ENCODE measurements at regions not wholly inside any gene's neighbourhood (a gene's known extent, or its start where the extent isn't known, plus 50 kb on each side); places are given as distances from the start of the nearest gene placed in this dataset.

DNA sequence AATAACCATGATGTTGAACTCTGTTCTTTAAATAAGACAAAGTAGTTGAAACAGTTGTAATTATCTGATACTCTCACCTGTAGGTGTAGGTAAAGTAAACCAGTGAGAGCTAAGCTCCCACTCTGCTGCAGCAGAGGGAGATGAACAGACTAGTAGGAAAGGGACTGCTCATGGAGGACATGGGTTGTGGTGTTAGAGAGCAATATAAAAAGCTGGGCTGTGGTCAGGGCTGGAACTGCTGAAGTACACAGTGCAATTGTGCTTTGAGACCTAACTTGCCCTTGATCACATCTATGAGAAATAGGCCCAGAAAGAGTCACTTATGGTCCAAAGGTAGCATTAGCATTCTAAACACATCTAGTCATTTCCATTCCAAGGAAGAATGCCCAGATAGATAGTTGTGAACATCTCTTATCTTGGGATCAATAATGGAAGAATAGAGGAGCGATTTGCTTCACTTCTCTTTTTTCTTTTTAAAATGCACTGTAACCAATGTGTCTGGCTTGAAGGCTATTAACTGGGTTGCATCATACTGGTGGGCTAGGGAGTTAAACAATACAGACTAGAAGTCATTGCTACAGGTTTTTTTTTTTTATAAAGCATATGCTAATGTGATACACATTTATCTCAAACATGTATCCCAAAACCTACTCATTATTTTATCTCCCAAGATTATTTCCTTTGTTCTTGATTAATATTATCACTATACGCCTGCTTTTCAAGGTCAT is 251.3 kb upstream of the CENPE start:
- no peak for TF ChIP-seq SMARCA4 (IDR thresholded peaks at IDR 0.05)
- TF ChIP-seq MAFG (tag; conservative IDR thresholded peaks at IDR 0.05) = no peak
- no peak for TF ChIP-seq SAP30 (IDR thresholded peaks at IDR 0.05; ENCODE audit: borderline replicate concordance, insufficient read depth, low read depth, low read length, poor library complexity, severe bottlenecking)
- no peak for TF ChIP-seq ESRRA (IDR thresholded peaks at IDR 0.05; ENCODE audit: borderline replicate concordance, low read depth)
- TF ChIP-seq RAD51 (IDR thresholded peaks at IDR 0.05; ENCODE audit: borderline replicate concordance, low read depth) = no peak
- no peak for TF ChIP-seq ZBTB7A (IDR thresholded peaks at IDR 0.05; ENCODE audit: borderline replicate concordance, control insufficient read depth, low read depth, low read length)
- no peak for TF ChIP-seq ERF (CRISPR knock-in tag; IDR thresholded peaks at IDR 0.05)
- no peak for TF ChIP-seq MYC (IDR thresholded peaks at IDR 0.05; ENCODE audit: low read depth, low read length)
- TF ChIP-seq MYC (CRISPR knock-in tag; IDR thresholded peaks at IDR 0.05; ENCODE audit: borderline replicate concordance, low read depth) = no peak
- TF ChIP-seq NFYB (IDR thresholded peaks at IDR 0.05; ENCODE audit: extremely low read depth, insufficient read length) = no peak
- TF ChIP-seq TCF7L2 (IDR thresholded peaks at IDR 0.05; ENCODE audit: low read depth, low read length) = no peak
- TF ChIP-seq, protein P1, sequence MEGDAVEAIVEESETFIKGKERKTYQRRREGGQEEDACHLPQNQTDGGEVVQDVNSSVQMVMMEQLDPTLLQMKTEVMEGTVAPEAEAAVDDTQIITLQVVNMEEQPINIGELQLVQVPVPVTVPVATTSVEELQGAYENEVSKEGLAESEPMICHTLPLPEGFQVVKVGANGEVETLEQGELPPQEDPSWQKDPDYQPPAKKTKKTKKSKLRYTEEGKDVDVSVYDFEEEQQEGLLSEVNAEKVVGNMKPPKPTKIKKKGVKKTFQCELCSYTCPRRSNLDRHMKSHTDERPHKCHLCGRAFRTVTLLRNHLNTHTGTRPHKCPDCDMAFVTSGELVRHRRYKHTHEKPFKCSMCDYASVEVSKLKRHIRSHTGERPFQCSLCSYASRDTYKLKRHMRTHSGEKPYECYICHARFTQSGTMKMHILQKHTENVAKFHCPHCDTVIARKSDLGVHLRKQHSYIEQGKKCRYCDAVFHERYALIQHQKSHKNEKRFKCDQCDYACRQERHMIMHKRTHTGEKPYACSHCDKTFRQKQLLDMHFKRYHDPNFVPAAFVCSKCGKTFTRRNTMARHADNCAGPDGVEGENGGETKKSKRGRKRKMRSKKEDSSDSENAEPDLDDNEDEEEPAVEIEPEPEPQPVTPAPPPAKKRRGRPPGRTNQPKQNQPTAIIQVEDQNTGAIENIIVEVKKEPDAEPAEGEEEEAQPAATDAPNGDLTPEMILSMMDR (IDR thresholded peaks at IDR 0.05 in 2 of 3, conservative IDR thresholded peaks at IDR 0.05 in 1 of 3; ENCODE audit: insufficient read depth in 2 of 3, low read depth in 1 of 3, low read length in 3 of 3) = no peak

Measured in K562 (cell line).